Ureter (tissue), 1 donor: ENCODE measurements at regions not wholly inside any gene's neighbourhood (a gene's known extent, or its start where the extent isn't known, plus 50 kb on each side); places are given as distances from the start of the nearest gene placed in this dataset.

ENCODE experiments used
- DNase-seq: peaks from one replicate; pipeline ENCODE4 v3.0.0-alpha.2; 2020; ENCODE audit warnings: low spot score
- donor health status: DM: yes; HTN: yes; CAD: no.

GRCh38 chr1:81489372-81489934 is 311.3 kb upstream of the ADGRL2 start:
- DNase-seq, result no peak

- DNase-seq, result no peak
Observed at GRCh38 chr1:81484284-81484683, 316.4 kb upstream of the ADGRL2 start.

- DNase-seq, result no peak
Observed at GRCh38 chr1:81478219-81478618, 322.5 kb upstream of the ADGRL2 start.

- no peak for DNase-seq
Observed at GRCh38 chr1:81477710-81478109, 323.0 kb upstream of the ADGRL2 start.

GRCh38 chr1:81472387-81472786 is 328.3 kb upstream of the ADGRL2 start:
- no peak for DNase-seq

GRCh38 chr1:81471255-81471654 is 329.5 kb upstream of the ADGRL2 start:
- DNase-seq, result no peak

GRCh38 chr1:81470275-81470674 is 330.5 kb upstream of the ADGRL2 start:
- no peak for DNase-seq

- DNase-seq, result no peak
Observed at GRCh38 chr1:81467383-81467782, 333.4 kb upstream of the ADGRL2 start.

GRCh38 chr1:81466961-81467360 is 333.8 kb upstream of the ADGRL2 start:
- no peak for DNase-seq

- no peak for DNase-seq
Observed at GRCh38 chr1:81463936-81464837, 336.5 kb upstream of the ADGRL2 start.

- DNase-seq, result no peak
Observed at GRCh38 chr1:81459043-81459442, 341.7 kb upstream of the ADGRL2 start.

- DNase-seq, result no peak
Observed at GRCh38 chr1:81458186-81458585, 342.5 kb upstream of the ADGRL2 start.

- no peak for DNase-seq
Observed at GRCh38 chr1:81455481-81455880, 345.3 kb upstream of the ADGRL2 start.

- no peak for DNase-seq
Observed at GRCh38 chr1:81453971-81454370, 346.8 kb upstream of the ADGRL2 start.

GRCh38 chr1:81453367-81453703 is 347.4 kb upstream of the ADGRL2 start:
- no peak for DNase-seq

- no peak for DNase-seq
Observed at GRCh38 chr1:81452693-81453366, 347.9 kb upstream of the ADGRL2 start.

- DNase-seq, result no peak
Observed at GRCh38 chr1:81449786-81450185, 350.9 kb upstream of the ADGRL2 start.

GRCh38 chr1:81446000-81446669 is 354.6 kb upstream of the ADGRL2 start:
- DNase-seq, result no peak

- no peak for DNase-seq
Observed at GRCh38 chr1:81443288-81443687, 357.4 kb upstream of the ADGRL2 start.

GRCh38 chr1:81439046-81439823 is 361.5 kb upstream of the ADGRL2 start:
- DNase-seq, result no peak

- DNase-seq, result no peak
Observed at GRCh38 chr1:81437649-81438048, 363.1 kb upstream of the ADGRL2 start.

GRCh38 chr1:81437213-81437612 is 363.5 kb upstream of the ADGRL2 start:
- DNase-seq, result no peak
